Sigmoid colon (tissue), 3 donors: ENCODE measurements at regions not wholly inside any gene's neighbourhood (a gene's known extent, or its start where the extent isn't known, plus 50 kb on each side); places are given as distances from the start of the nearest gene placed in this dataset.

Experiments used
- CTCF ChIP-seq, 4 experiments: fragments of 450-650 bp in 3 of 4; fragments of 200-600 bp in 1 of 4; IDR thresholded peaks; one replicate each; pipeline ENCODE4 v1.5.1; 2016 to 2019; ENCODE audit warnings: antibody characterized with exemption in 4 of 4, mild to moderate bottlenecking in 3 of 4, moderate library complexity in 2 of 4
- POLR2A ChIP-seq, 2 donors: fragments of 450-650 bp; IDR thresholded peaks; one replicate each; pipeline ENCODE4 v1.6.1; 2016; ENCODE audit warnings: antibody characterized with exemption in 2 of 2, mild to moderate bottlenecking in 2 of 2, moderate library complexity in 2 of 2

- TF ChIP-seq CTCF (IDR thresholded peaks at IDR 0.05): no peak
- no peak for TF ChIP-seq POLR2A (IDR thresholded peaks at IDR 0.05)
Measured at GRCh38 chr2:128438586-128438985, 119.9 kb upstream of the HS6ST1 start.
